ENCODE measurements at regions not wholly inside any gene's neighbourhood (a gene's known extent, or its start where the extent isn't known, plus 50 kb on each side); places are given as distances from the start of the nearest gene placed in this dataset.
"Not testable (repeated sequence)": the region's sequence is repeated elsewhere in the genome, so short reads cannot be mapped to it uniquely, and the experiment has no call there.

GRCh38 chrX:46130247-46130646 lies 415.0 kb downstream of the ZNF674 start:
- H3K36me3 ChIP-seq (ENCODE audit: control insufficient read depth, insufficient read depth, low read length): no peaks in the 10 kb centered on the region
- WGBS (ENCODE audit: insufficient coverage, insufficient read length): no CpG with 5 or more reads among the region's 6 CpGs
- no peaks in the 10 kb centered on the region for H3K9me3 ChIP-seq (ENCODE audit: control insufficient read depth, insufficient read depth, low read length)
- H3K4me3 ChIP-seq (ENCODE audit: low read length): no peak overlapping the region
- no peaks in the 10 kb centered on the region for H3K27me3 ChIP-seq (ENCODE audit: control insufficient read depth, insufficient read depth, low read length)
- no peak overlapping the region for H3K27ac ChIP-seq (ENCODE audit: low read length)
- no peak for DNase-seq (ENCODE audit: low read depth, low spot score)
- no peaks in the 10 kb centered on the region for H3K4me1 ChIP-seq (ENCODE audit: control insufficient read depth, insufficient read depth, low read length)

- no peak for DNase-seq (ENCODE audit: low read depth, low spot score)
- Histone ChIP-seq H3K4me1 (ENCODE audit: control insufficient read depth, insufficient read depth, low read length) (no peaks in the 10 kb centered on the region), H3K9me3 (ENCODE audit: control insufficient read depth, insufficient read depth, low read length) (no peaks in the 10 kb centered on the region), H3K4me3 (ENCODE audit: low read length) (no peak overlapping the region), H3K27me3 (ENCODE audit: control insufficient read depth, insufficient read depth, low read length) (no peaks in the 10 kb centered on the region), H3K36me3 (ENCODE audit: control insufficient read depth, insufficient read depth, low read length) (no peaks in the 10 kb centered on the region), H3K27ac (ENCODE audit: low read length) (no peak overlapping the region)
- no CpG with 5 or more reads among the region's 1 CpG for WGBS (ENCODE audit: insufficient coverage, insufficient read length)
Measured at GRCh38 chrX:46125111-46125510, 420.1 kb downstream of the ZNF674 start.

- H3K36me3 ChIP-seq (ENCODE audit: control insufficient read depth, insufficient read depth, low read length): no peaks in the 10 kb centered on the region
- no peak for DNase-seq (ENCODE audit: low read depth, low spot score)
- no CpG with 5 or more reads among the region's 2 CpGs for WGBS (ENCODE audit: insufficient coverage, insufficient read length)
- no peaks in the 10 kb centered on the region for H3K4me1 ChIP-seq (ENCODE audit: control insufficient read depth, insufficient read depth, low read length)
- H3K9me3 ChIP-seq (ENCODE audit: control insufficient read depth, insufficient read depth, low read length): no peaks in the 10 kb centered on the region
- H3K27ac ChIP-seq (ENCODE audit: low read length): no peak overlapping the region
- H3K27me3 ChIP-seq (ENCODE audit: control insufficient read depth, insufficient read depth, low read length): no peaks in the 10 kb centered on the region
- H3K4me3 ChIP-seq (ENCODE audit: low read length): no peak overlapping the region
Measured at GRCh38 chrX:46117234-46117633, 428.0 kb downstream of the ZNF674 start.

GRCh38 chrX:46087310-46087709 lies 457.9 kb downstream of the ZNF674 start:
- no CpG with 5 or more reads among the region's 6 CpGs for WGBS (ENCODE audit: insufficient coverage, insufficient read length)
- not testable (repeated sequence) for H3K36me3 ChIP-seq (ENCODE audit: control insufficient read depth, insufficient read depth, low read length); H3K27ac ChIP-seq (ENCODE audit: low read length); DNase-seq (ENCODE audit: low read depth, low spot score); H3K9me3 ChIP-seq (ENCODE audit: control insufficient read depth, insufficient read depth, low read length); H3K4me1 ChIP-seq (ENCODE audit: control insufficient read depth, insufficient read depth, low read length); H3K4me3 ChIP-seq (ENCODE audit: low read length); H3K27me3 ChIP-seq (ENCODE audit: control insufficient read depth, insufficient read depth, low read length)

GRCh38 chrX:46080121-46080520 lies 465.1 kb downstream of the ZNF674 start:
- H3K27ac ChIP-seq (ENCODE audit: low read length); H3K4me3 ChIP-seq (ENCODE audit: low read length); H3K36me3 ChIP-seq (ENCODE audit: control insufficient read depth, insufficient read depth, low read length); H3K4me1 ChIP-seq (ENCODE audit: control insufficient read depth, insufficient read depth, low read length); DNase-seq (ENCODE audit: low read depth, low spot score); H3K9me3 ChIP-seq (ENCODE audit: control insufficient read depth, insufficient read depth, low read length); H3K27me3 ChIP-seq (ENCODE audit: control insufficient read depth, insufficient read depth, low read length): not testable (repeated sequence)
- no CpG with 5 or more reads among the region's 5 CpGs for WGBS (ENCODE audit: insufficient coverage, insufficient read length)

- Histone ChIP-seq H3K27ac (ENCODE audit: low read length) (no peak overlapping the region), H3K4me1 (ENCODE audit: control insufficient read depth, insufficient read depth, low read length) (no peaks in the 10 kb centered on the region), H3K27me3 (ENCODE audit: control insufficient read depth, insufficient read depth, low read length) (no peaks in the 10 kb centered on the region), H3K4me3 (ENCODE audit: low read length) (no peak overlapping the region), H3K9me3 (ENCODE audit: control insufficient read depth, insufficient read depth, low read length) (no peaks in the 10 kb centered on the region), H3K36me3 (ENCODE audit: control insufficient read depth, insufficient read depth, low read length) (no peaks in the 10 kb centered on the region)
- DNase-seq (ENCODE audit: low read depth, low spot score): no peak
- no CpG with 5 or more reads among the region's 3 CpGs for WGBS (ENCODE audit: insufficient coverage, insufficient read length)
Measured at GRCh38 chrX:46072791-46073190, 472.4 kb downstream of the ZNF674 start.

- DNase-seq (ENCODE audit: low read depth, low spot score): no peak
- no peak overlapping the region for H3K4me3 ChIP-seq (ENCODE audit: low read length)
- H3K4me1 ChIP-seq (ENCODE audit: control insufficient read depth, insufficient read depth, low read length): no peaks in the 10 kb centered on the region
- H3K27ac ChIP-seq (ENCODE audit: low read length): no peak overlapping the region
- no peaks in the 10 kb centered on the region for H3K36me3 ChIP-seq (ENCODE audit: control insufficient read depth, insufficient read depth, low read length)
- no CpG with 5 or more reads among the region's 2 CpGs for WGBS (ENCODE audit: insufficient coverage, insufficient read length)
- no peaks in the 10 kb centered on the region for H3K9me3 ChIP-seq (ENCODE audit: control insufficient read depth, insufficient read depth, low read length)
- no peaks in the 10 kb centered on the region for H3K27me3 ChIP-seq (ENCODE audit: control insufficient read depth, insufficient read depth, low read length)
Measured at GRCh38 chrX:46072372-46072771, 472.8 kb downstream of the ZNF674 start.

GRCh38 chrX:46070421-46070820 lies 474.8 kb downstream of the ZNF674 start:
- DNase-seq (ENCODE audit: low read depth, low spot score): no peak
- Histone ChIP-seq H3K27me3 (ENCODE audit: control insufficient read depth, insufficient read depth, low read length) (no peaks in the 10 kb centered on the region), H3K4me1 (ENCODE audit: control insufficient read depth, insufficient read depth, low read length) (no peaks in the 10 kb centered on the region), H3K4me3 (ENCODE audit: low read length) (no peak overlapping the region), H3K9me3 (ENCODE audit: control insufficient read depth, insufficient read depth, low read length) (no peaks in the 10 kb centered on the region), H3K36me3 (ENCODE audit: control insufficient read depth, insufficient read depth, low read length) (no peaks in the 10 kb centered on the region), H3K27ac (ENCODE audit: low read length) (no peak overlapping the region)

- no CpG with 5 or more reads among the region's 17 CpGs for WGBS (ENCODE audit: insufficient coverage, insufficient read length)
- Histone ChIP-seq H3K36me3 (ENCODE audit: control insufficient read depth, insufficient read depth, low read length) (no peaks in the 10 kb centered on the region), H3K9me3 (ENCODE audit: control insufficient read depth, insufficient read depth, low read length) (no peaks in the 10 kb centered on the region), H3K4me1 (ENCODE audit: control insufficient read depth, insufficient read depth, low read length) (no peaks in the 10 kb centered on the region), H3K27me3 (ENCODE audit: control insufficient read depth, insufficient read depth, low read length) (no peaks in the 10 kb centered on the region), H3K4me3 (ENCODE audit: low read length) (no peak overlapping the region), H3K27ac (ENCODE audit: low read length) (no peak overlapping the region)
- DNase-seq (ENCODE audit: low read depth, low spot score): no peak
Measured at GRCh38 chrX:46059316-46059715, 485.9 kb downstream of the ZNF674 start.

GRCh38 chrX:46044486-46044885 lies 500.7 kb downstream of the ZNF674 start:
- DNase-seq (ENCODE audit: low read depth, low spot score): no peak
- H3K9me3 ChIP-seq (ENCODE audit: control insufficient read depth, insufficient read depth, low read length): no peaks in the 10 kb centered on the region
- no peaks in the 10 kb centered on the region for H3K36me3 ChIP-seq (ENCODE audit: control insufficient read depth, insufficient read depth, low read length)
- H3K4me1 ChIP-seq (ENCODE audit: control insufficient read depth, insufficient read depth, low read length): no peaks in the 10 kb centered on the region
- no peaks in the 10 kb centered on the region for H3K27me3 ChIP-seq (ENCODE audit: control insufficient read depth, insufficient read depth, low read length)
- no peak overlapping the region for H3K4me3 ChIP-seq (ENCODE audit: low read length)
- H3K27ac ChIP-seq (ENCODE audit: low read length): no peak overlapping the region

GRCh38 chrX:46040001-46040400 lies 505.2 kb downstream of the ZNF674 start:
- no peaks in the 10 kb centered on the region for H3K4me1 ChIP-seq (ENCODE audit: control insufficient read depth, insufficient read depth, low read length)
- no peak overlapping the region for H3K27ac ChIP-seq (ENCODE audit: low read length)
- no peaks in the 10 kb centered on the region for H3K36me3 ChIP-seq (ENCODE audit: control insufficient read depth, insufficient read depth, low read length)

More at GRCh38 chrX:46040001-46040400, 505.2 kb downstream of the ZNF674 start:
- H3K27me3 ChIP-seq (ENCODE audit: control insufficient read depth, insufficient read depth, low read length): no peaks in the 10 kb centered on the region
- H3K9me3 ChIP-seq (ENCODE audit: control insufficient read depth, insufficient read depth, low read length): no peaks in the 10 kb centered on the region
- no peak for DNase-seq (ENCODE audit: low read depth, low spot score)
- no peak overlapping the region for H3K4me3 ChIP-seq (ENCODE audit: low read length)
